Spleen (tissue), 11 donors: ENCODE measurements at regions not wholly inside any gene's neighbourhood (a gene's known extent, or its start where the extent isn't known, plus 50 kb on each side); places are given as distances from the start of the nearest gene placed in this dataset.
A peak's percentile ranks its signal among the peaks of the same experiment; 100 is the strongest.

Source experiments
- DNase-seq: peaks from one replicate; pipeline ENCODE4 v3.0.0-alpha.2; 2020
- H3K27ac ChIP-seq, 8 donors: fragments of 200-600 bp; sonication (generic) in 7 of 8; 1 replicate in 4 of 8; 2 replicates in 4 of 8; pipeline versions ENCODE4 v1.5.0 to v1.8.0; 2016 to 2021; ENCODE audit warnings: inconsistent platforms in 4 of 8, mild to moderate bottlenecking in 4 of 8, moderate library complexity in 1 of 8
- H3K27me3 ChIP-seq, 7 donors: fragments of 200-600 bp; sonication (generic) in 6 of 7; replicated peaks in 1 of 7; 1 replicate in 4 of 7; 2 replicates in 3 of 7; pipeline versions ENCODE4 v1.5.0 to v1.8.0; 2016 to 2021; ENCODE audit warnings: inconsistent platforms in 3 of 7, mild to moderate bottlenecking in 1 of 7
- H3K36me3 ChIP-seq, 6 donors: fragments of 200-600 bp; sonication (generic) in 5 of 6; 1 replicate in 4 of 6; 2 replicates in 2 of 6; pipeline versions ENCODE4 v1.5.0 to v1.8.0; 2016 to 2021; ENCODE audit warnings: inconsistent platforms in 2 of 6
- H3K4me1 ChIP-seq, 6 donors: fragments of 200-600 bp; sonication (generic) in 5 of 6; 1 replicate in 3 of 6; 2 replicates in 3 of 6; pipeline versions ENCODE4 v1.5.0 to v1.8.0; 2016 to 2021; ENCODE audit warnings: inconsistent platforms in 3 of 6
- H3K4me3 ChIP-seq, 8 donors: fragments of 200-600 bp; sonication (generic) in 7 of 8; 1 replicate in 4 of 8; 2 replicates in 4 of 8; pipeline versions ENCODE4 v1.5.0 to v1.8.0; 2016 to 2021; ENCODE audit warnings: inconsistent platforms in 4 of 8, mild to moderate bottlenecking in 4 of 8, moderate library complexity in 2 of 8
- H3K9me3 ChIP-seq, 8 donors: fragments of 200-600 bp; sonication (generic) in 7 of 8; 1 replicate in 4 of 8; 2 replicates in 4 of 8; pipeline versions ENCODE4 v1.5.0 to v1.8.0; 2016 to 2021; ENCODE audit warnings: inconsistent platforms in 4 of 8
- CTCF ChIP-seq, 11 experiments: fragments of 200-600 bp in 7 of 11; fragments of 450-650 bp in 4 of 11; sonication (generic) in 4 of 11; IDR thresholded peaks in 8 of 11; conservative IDR thresholded peaks in 3 of 11; 1 replicate in 7 of 11; 2 replicates in 4 of 11; pipeline versions ENCODE4 v1.4.0 to v1.8.0; 2016 to 2021; ENCODE audit warnings: antibody characterized with exemption in 11 of 11, inconsistent platforms in 4 of 11, mild to moderate bottlenecking in 1 of 11
- POLR2A ChIP-seq, 3 donors: fragments of 450-650 bp; IDR thresholded peaks; one replicate each; pipeline ENCODE4 v1.5.1; 2017; ENCODE audit warnings: antibody characterized with exemption in 3 of 3, mild to moderate bottlenecking in 1 of 3
- POLR2AphosphoS5 ChIP-seq, 3 donors: sonication (generic); formaldehyde crosslinking; IDR thresholded peaks; one replicate each; pipeline ENCODE4 v1.5.1; 2017; ENCODE audit warnings: antibody characterized with exemption in 3 of 3
- whole genome bisulfite sequencing, 5 donors: extraction: QIAGEN DNeasy Blood & Tissue Kit in 3 of 5; methylation state at CpG; one replicate each; pipeline versions ENCODE4 v1.1.5 to v1.1.7; 2013 to 2018; 5-methylcytosine and 5-hydroxymethylcytosine counted together
- intact Hi-C: fragments of 100-400 bp; cut with DNase I; formaldehyde crosslinking; loops from one replicate; pipeline ENCODE4 v1.15.0; 2023; ENCODE audit warnings: low total_unique reads
- donor health status: healthy with polysubstance abuse.
- donor health status: DM: no; HTN: no; CAD: no; lungs with moderate emphysema.
- donor health status: DM: no; HTN: no; CAD: no.
- donor health status: Bipolar disorder and iron deficiency.
- donor health status: healthy.
- donor health status: DM: no; HTN: no; CAD: no.
- donor health status: DM: yes; HTN: yes; CAD: no.

- Histone ChIP-seq H3K9me3 (peaks cover 0 to 14% (median 0%) of the 10 kb centered on the region in 8 donors), H3K27ac (no peak overlapping the region), H3K27me3 (peaks cover 0 to 66% (median 7%) of the 10 kb centered on the region in 7 donors), H3K36me3 (no peaks in the 10 kb centered on the region), H3K4me3 (no peak overlapping the region), H3K4me1 (peaks cover 0 to 5% (median 0%) of the 10 kb centered on the region in 6 donors)
- TF ChIP-seq CTCF (IDR thresholded peaks at IDR 0.05 in 8 of 11, conservative IDR thresholded peaks at IDR 0.05 in 3 of 11) = no peak
- TF ChIP-seq POLR2AphosphoS5 (IDR thresholded peaks at IDR 0.05) = no peak
- TF ChIP-seq POLR2A (IDR thresholded peaks at IDR 0.05) = no peak
- WGBS, 5 donors = 70 to 74% (median 72%) methylated on average over 6 of the region's 6 CpGs
- DNase-seq = no peak
- intact Hi-C loops = no loop called here
Observed at GRCh38 chr3:43854916-43855315, 164.2 kb downstream of the ABHD5 start.

GRCh38 chr3:43855674-43856299 is 165.0 kb downstream of the ABHD5 start:
- Histone ChIP-seq H3K27ac (no peak overlapping the region), H3K9me3 (peaks cover 0 to 8% (median 0%) of the 10 kb centered on the region in 8 donors), H3K36me3 (no peaks in the 10 kb centered on the region), H3K4me1 (peaks cover 0 to 5% (median 0%) of the 10 kb centered on the region in 6 donors), H3K27me3 (peaks cover 0 to 67% (median 7%) of the 10 kb centered on the region in 7 donors), H3K4me3 (no peak overlapping the region)
- WGBS, 5 donors = 27 to 35% (median 31%) methylated on average over 3 of the region's 3 CpGs
- no peak for DNase-seq
- TF ChIP-seq POLR2AphosphoS5 (IDR thresholded peaks at IDR 0.05) = no peak
- TF ChIP-seq POLR2A (IDR thresholded peaks at IDR 0.05) = no peak
- TF ChIP-seq CTCF (IDR thresholded peaks at IDR 0.05 in 8 of 11, conservative IDR thresholded peaks at IDR 0.05 in 3 of 11) = peak in 10 of 11 experiments; percentile 15 to 72 (median 58)
- intact Hi-C loops = no loop called here

GRCh38 chr3:43856351-43856750 is 165.6 kb downstream of the ABHD5 start:
- intact Hi-C loops = no loop called here
- H3K4me3 ChIP-seq = no peak overlapping the region
- WGBS, 5 donors = 81 to 91% (median 84%) methylated on average over 7 of the region's 7 CpGs
- DNase-seq = no peak
- H3K9me3 ChIP-seq = peaks cover 0 to 4% (median 0%) of the 10 kb centered on the region in 8 donors
- H3K36me3 ChIP-seq = no peaks in the 10 kb centered on the region
- peaks cover 0 to 69% (median 7%) of the 10 kb centered on the region in 7 donors for H3K27me3 ChIP-seq
- H3K27ac ChIP-seq = no peak overlapping the region
- no peak for TF ChIP-seq POLR2A (IDR thresholded peaks at IDR 0.05)
- no peak for TF ChIP-seq POLR2AphosphoS5 (IDR thresholded peaks at IDR 0.05)
- no peak for TF ChIP-seq CTCF (IDR thresholded peaks at IDR 0.05 in 8 of 11, conservative IDR thresholded peaks at IDR 0.05 in 3 of 11)
- H3K4me1 ChIP-seq = peaks cover 0 to 5% (median 0%) of the 10 kb centered on the region in 6 donors

- Histone ChIP-seq H3K36me3 (no peaks in the 10 kb centered on the region), H3K4me1 (peaks cover 0 to 5% (median 0%) of the 10 kb centered on the region in 6 donors), H3K4me3 (no peak overlapping the region), H3K9me3 (no peaks in the 10 kb centered on the region), H3K27ac (no peak overlapping the region), H3K27me3 (peaks cover 0 to 73% (median 7%) of the 10 kb centered on the region in 7 donors)
- DNase-seq = no peak
- 76 to 88% (median 81%) methylated on average over 5 of the region's 5 CpGs for WGBS, 5 donors
- TF ChIP-seq CTCF (IDR thresholded peaks at IDR 0.05 in 8 of 11, conservative IDR thresholded peaks at IDR 0.05 in 3 of 11) (no peak), POLR2A (IDR thresholded peaks at IDR 0.05) (no peak), POLR2AphosphoS5 (IDR thresholded peaks at IDR 0.05) (no peak)
- intact Hi-C loops = no loop called here
Observed at GRCh38 chr3:43856761-43857160, 166.0 kb downstream of the ABHD5 start.
